SK-N-SH (cell line): ENCODE measurements at regions not wholly inside any gene's neighbourhood (a gene's known extent, or its start where the extent isn't known, plus 50 kb on each side); places are given as distances from the start of the nearest gene placed in this dataset.

ENCODE experiments used
- CTCF ChIA-PET: fragments of 300-600, 350-600 bp; formaldehyde crosslinking; extraction: SDS; loops from one replicate; lab custom pipeline; 2021; lab: Yijun Ruan, JAX
- POLR2A ChIA-PET: fragments of 350-600 bp; sonication (Branson Sonifier 250); formaldehyde crosslinking; extraction: SDS; loops from one replicate; lab custom pipeline; 2020; ENCODE audit warnings: antibody characterized with exemption, inconsistent platforms; lab: Yijun Ruan, JAX
- DNase-seq: peaks from one replicate; pipeline ENCODE4 v3.0.0; 2012
- H2AFZ ChIP-seq: fragments of 200-600 bp; sonication (generic); 2 replicates; pipeline ENCODE4 v1.8.1; 2016; ENCODE audit warnings: antibody characterized with exemption, mild to moderate bottlenecking, low read depth
- H3F3A ChIP-seq: fragments of 200-600 bp; sonication (generic); replicated peaks from 2 replicates; pipeline ENCODE3; 2016; ENCODE audit warnings: antibody characterized with exemption, mild to moderate bottlenecking; ENCODE audit not compliant: insufficient read depth
- H3K27ac ChIP-seq, 2 experiments: fragments of 200-500 bp in 1 of 2; fragments of 200-600 bp in 1 of 2; sonication (Bioruptor generic) in 1 of 2; sonication (generic), shearing (Covaris generic) in 1 of 2; 2 replicates each; pipeline versions ENCODE4 v1.5.1 to v1.6.1; 2014 to 2016; ENCODE audit warnings: low read depth in 2 of 2, inconsistent platforms in 1 of 2, low read length in 1 of 2, mild to moderate bottlenecking in 1 of 2, mixed read lengths in 1 of 2
- H3K27me3 ChIP-seq: fragments of 200-600 bp; sonication (generic), shearing (Covaris generic); 2 replicates; pipeline ENCODE4 v1.6.1; 2016; ENCODE audit warnings: mixed run types; ENCODE audit not compliant: insufficient read depth
- H3K36me3 ChIP-seq, 2 experiments: fragments of 200-500 bp in 1 of 2; fragments of 200-600 bp in 1 of 2; sonication (Bioruptor generic) in 1 of 2; sonication (generic) in 1 of 2; replicated peaks in 1 of 2; 2 replicates each; pipeline versions ENCODE3 to v1.5.1; 2014 to 2016; ENCODE audit warnings: low read length in 1 of 2, mild to moderate bottlenecking in 1 of 2; ENCODE audit not compliant: insufficient read depth in 2 of 2, control insufficient read depth in 1 of 2
- H3K4me1 ChIP-seq, 2 experiments: fragments of 200-500 bp in 1 of 2; fragments of 200-600 bp in 1 of 2; sonication (Bioruptor generic) in 1 of 2; sonication (generic), shearing (Covaris generic) in 1 of 2; 2 replicates each; pipeline versions ENCODE4 v1.5.1 to v1.6.1; 2014 to 2016; ENCODE audit warnings: low read depth in 1 of 2, low read length in 1 of 2, mixed run types in 1 of 2; ENCODE audit not compliant: insufficient read depth in 2 of 2, control insufficient read depth in 1 of 2
- H3K4me2 ChIP-seq: fragments of 200-600 bp; sonication (generic), shearing (Covaris generic); 2 replicates; pipeline ENCODE4 v1.6.1; 2017; ENCODE audit warnings: mixed run types
- H3K4me3 ChIP-seq, 2 experiments: fragments of 200-500 bp in 1 of 2; fragments of 200-600 bp in 1 of 2; sonication (Bioruptor generic) in 1 of 2; sonication (generic), shearing (Covaris generic) in 1 of 2; 2 replicates each; pipeline versions ENCODE4 v1.5.1 to v1.8.1; 2014 to 2016; ENCODE audit warnings: low read depth in 2 of 2, inconsistent platforms in 1 of 2, low read length in 1 of 2, mild to moderate bottlenecking in 1 of 2, mixed read lengths in 1 of 2, moderate library complexity in 1 of 2
- H3K79me2 ChIP-seq: fragments of 200-600 bp; sonication (generic); 2 replicates; pipeline ENCODE4 v1.8.1; 2017; ENCODE audit warnings: mild to moderate bottlenecking; ENCODE audit not compliant: insufficient read depth
- H3K9ac ChIP-seq: fragments of 200-600 bp; sonication (generic); 2 replicates; pipeline ENCODE4 v1.6.1; 2017; ENCODE audit warnings: mixed run types
- H3K9me2 ChIP-seq: fragments of 200-600 bp; sonication (generic); 2 replicates; pipeline ENCODE4 v1.6.1; 2017; ENCODE audit warnings: mixed run types
- H3K9me3 ChIP-seq: fragments of 200-600 bp; sonication (generic); 2 replicates; pipeline ENCODE4 v1.6.1; 2017; ENCODE audit warnings: mixed run types, mild to moderate bottlenecking, moderate library complexity
- H4K20me1 ChIP-seq: fragments of 200-600 bp; sonication (generic); 2 replicates; pipeline ENCODE4 v1.6.1; 2017; ENCODE audit warnings: mild to moderate bottlenecking, mixed run types; ENCODE audit not compliant: insufficient read depth
- CTCF ChIP-seq: fragments of 200-600 bp; sonication (generic); IDR thresholded peaks from 2 replicates; pipeline ENCODE4 v1.6.1; 2017; ENCODE audit warnings: antibody characterized with exemption, mild to moderate bottlenecking, moderate library complexity
- ELF1 ChIP-seq: IDR thresholded peaks from 2 replicates; pipeline ENCODE4 v1.4.0; 2012
- EZH2phosphoT487 ChIP-seq: fragments of 200-600 bp; sonication (generic); IDR thresholded peaks from 2 replicates; pipeline ENCODE4 v1.6.1; 2017; ENCODE audit warnings: low read depth, mixed run types, mild to moderate bottlenecking, antibody characterized with exemption, moderate library complexity, borderline replicate concordance
- FOXM1 ChIP-seq: IDR thresholded peaks from 2 replicates; pipeline ENCODE4 v1.4.0; 2012; ENCODE audit warnings: low read depth, mild to moderate bottlenecking
- GATA2 ChIP-seq: sonication (generic); formaldehyde crosslinking; IDR thresholded peaks from 2 replicates; pipeline ENCODE4 v1.5.0; 2020; ENCODE audit warnings: mild to moderate bottlenecking, missing genetic modification reagents
- JUND ChIP-seq: IDR thresholded peaks from 2 replicates; pipeline ENCODE4 v1.4.0; 2012
- NRF1 ChIP-seq: IDR thresholded peaks from 2 replicates; pipeline ENCODE4 v1.6.1; 2012; ENCODE audit warnings: low read depth, mild to moderate bottlenecking, low read length
- POLR2AphosphoS5 ChIP-seq: IDR thresholded peaks from 2 replicates; pipeline ENCODE4 v1.6.1; 2012; ENCODE audit warnings: low read depth, low read length
- REST ChIP-seq: IDR thresholded peaks from 2 replicates; pipeline ENCODE4 v1.6.1; 2012; ENCODE audit warnings: mild to moderate bottlenecking, low read depth, low read length, moderate library complexity
- RFX5 ChIP-seq: IDR thresholded peaks from 2 replicates; pipeline ENCODE4 v1.6.1; 2012; ENCODE audit warnings: mild to moderate bottlenecking, improper control_type of control experiment, low read length
- SIN3A ChIP-seq: IDR thresholded peaks from 2 replicates; pipeline ENCODE4 v1.6.1; 2012; ENCODE audit warnings: low read depth, mild to moderate bottlenecking, low read length, moderate library complexity, borderline replicate concordance
- SMC3 ChIP-seq: IDR thresholded peaks from 2 replicates; pipeline ENCODE4 v1.6.1; 2012; ENCODE audit warnings: low read depth, low read length, improper control_type of control experiment
- ZBTB33 ChIP-seq: IDR thresholded peaks from 2 replicates; pipeline ENCODE4 v1.4.0; 2012; ENCODE audit warnings: low read depth, borderline replicate concordance
- WGBS: methylation state at CpG from one replicate; pipeline ENCODE4 v1.1.6; 2017; ENCODE audit warnings: low lambda C conversion rate; 5-methylcytosine and 5-hydroxymethylcytosine counted together

- TF ChIP-seq ZBTB33 (no peak), GATA2 (no peak), REST (no peak), SIN3A (no peak), EZH2phosphoT487 (no peak), JUND (no peak)
Measured at GRCh38 chr7:10657837-10658236, 315.8 kb upstream of the PHF14 start (continued).

GRCh38 chr7:10662491-10662890, 311.2 kb upstream of the PHF14 start:
- no peaks in the 10 kb centered on the region for H3K36me3 ChIP-seq
- POLR2A ChIA-PET, result no interaction called here
- H4K20me1 ChIP-seq, result no peaks in the 10 kb centered on the region
- H3K9me3 ChIP-seq, result peaks cover 6% of the 10 kb centered on the region; the same call in 1 of the 2 replicates
- no peaks in the 10 kb centered on the region for H3K79me2 ChIP-seq
- no peaks in the 10 kb centered on the region for H3F3A ChIP-seq
- H2AFZ ChIP-seq, result no peak overlapping the region
- no peak overlapping the region for H3K4me2 ChIP-seq
- DNase-seq, result no peak
- no peaks in the 10 kb centered on the region for H3K9me2 ChIP-seq
- no peak overlapping the region for H3K4me3 ChIP-seq
- H3K27ac ChIP-seq, result no peak overlapping the region
- no peak overlapping the region for H3K9ac ChIP-seq
- no peaks in the 10 kb centered on the region for H3K4me1 ChIP-seq
- CTCF ChIA-PET, result interaction anchor here (1.0 to 1.3 kb wide), 3 partner anchors 11 to 18 kb away, joined by 3 read pairs; no protein-coding TSS in a partner anchor
- WGBS, result 10% methylated on average over 1 of the region's 1 CpG
- TF ChIP-seq FOXM1, result no peak
- no peak for TF ChIP-seq JUND
- TF ChIP-seq GATA2, result no peak
- TF ChIP-seq CTCF, result no peak
- no peak for TF ChIP-seq ELF1
- no peak for TF ChIP-seq ZBTB33
- TF ChIP-seq EZH2phosphoT487, result no peak
- no peak for TF ChIP-seq POLR2AphosphoS5
- TF ChIP-seq RFX5, result no peak
- TF ChIP-seq SMC3, result no peak
- no peak for TF ChIP-seq NRF1
- no peaks in the 10 kb centered on the region for H3K27me3 ChIP-seq
